Retinal pigment epithelial cell (primary cell): ENCODE measurements at regions not wholly inside any gene's neighbourhood (a gene's known extent, or its start where the extent isn't known, plus 50 kb on each side); places are given as distances from the start of the nearest gene placed in this dataset.

Experiments used
- DNase-seq: peaks from one replicate; pipeline ENCODE4 v3.0.0-alpha.2; 2010; ENCODE audit warnings: low read depth
- H3K4me3 ChIP-seq: 2 replicates; pipeline ENCODE4 v1.5.1; 2011; ENCODE audit warnings: mild to moderate bottlenecking, low read length, control low read depth, moderate library complexity
- CTCF ChIP-seq: conservative IDR thresholded peaks from 2 replicates; pipeline ENCODE4 v1.5.1; 2011; ENCODE audit warnings: low read depth, low read length, control low read depth, inconsistent platforms

DNA sequence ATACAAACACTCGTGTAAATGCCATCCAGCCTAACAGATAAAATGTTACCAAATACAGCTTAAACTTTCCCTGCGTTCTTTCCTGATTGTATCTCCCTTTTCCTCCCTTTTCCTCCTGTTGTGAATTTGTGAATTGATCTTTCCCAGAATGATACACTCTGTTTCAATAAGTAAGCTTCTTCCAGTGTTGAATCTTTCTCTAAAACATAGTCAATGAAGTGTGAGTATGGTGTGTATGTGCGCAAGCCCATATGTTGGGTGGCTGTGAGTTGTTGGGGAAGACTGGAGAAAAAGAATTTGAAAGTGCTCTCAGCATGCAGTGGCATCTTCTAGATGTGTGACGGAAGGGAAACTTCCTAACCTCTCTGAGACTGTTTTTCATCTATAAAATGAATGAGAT is 143.1 kb upstream of the KLF4 start:
- no peak for TF ChIP-seq CTCF
- no peak for DNase-seq
- H3K4me3 ChIP-seq: no peak overlapping the region

DNA sequence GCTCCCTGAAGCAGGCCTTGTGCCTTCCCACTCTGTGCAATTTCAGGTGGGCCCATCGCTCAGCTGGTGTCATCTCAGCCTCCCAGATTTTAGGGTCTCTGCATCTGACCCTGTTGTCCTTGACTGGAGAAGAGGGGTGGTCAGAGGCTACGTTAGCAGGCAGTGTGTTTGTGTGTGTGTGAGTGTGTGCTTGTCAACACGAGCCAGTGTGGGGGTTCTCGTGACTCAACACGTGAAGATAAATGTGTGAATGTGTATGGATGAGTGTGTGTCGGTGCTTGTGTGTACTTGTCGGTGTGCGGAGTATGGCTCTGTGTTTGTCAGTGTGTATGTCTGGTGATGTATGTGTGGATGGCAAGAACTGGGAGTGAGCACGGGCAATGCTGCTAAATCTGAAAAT is 142.6 kb upstream of the KLF4 start:
- no peak for TF ChIP-seq CTCF
- no peak for DNase-seq
- H3K4me3 ChIP-seq: no peak overlapping the region

- TF ChIP-seq CTCF: no peak
- no peak overlapping the region for H3K4me3 ChIP-seq
- no peak for DNase-seq
These were observed 142.2 kb upstream of the KLF4 start for GRCh38 chr9:107631788-107632187.

DNA sequence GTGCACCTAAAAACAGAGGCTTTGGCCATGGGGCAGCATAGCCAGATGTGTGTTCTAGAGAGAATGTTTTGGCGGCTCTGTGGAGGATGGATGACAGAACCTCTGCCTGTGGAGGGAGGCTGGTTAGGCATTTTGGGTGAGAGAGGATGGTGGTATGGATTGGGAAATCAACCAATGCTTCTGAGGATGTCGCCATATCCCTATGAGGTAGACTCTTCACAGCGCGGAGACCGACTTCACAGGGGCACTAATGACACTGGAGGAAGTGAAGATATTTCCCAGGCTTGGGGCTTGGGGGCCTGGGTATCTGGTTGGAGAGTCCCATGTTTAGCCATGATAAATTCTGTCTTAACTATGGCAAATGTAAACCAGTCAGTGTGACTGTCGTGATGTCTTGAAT is 140.6 kb upstream of the KLF4 start:
- TF ChIP-seq CTCF: no peak
- DNase-seq: no peak
- no peak overlapping the region for H3K4me3 ChIP-seq

GRCh38 chr9:107628444-107628843 is 138.9 kb upstream of the KLF4 start:
- DNase-seq: no peak
- H3K4me3 ChIP-seq: no peak overlapping the region
- no peak for TF ChIP-seq CTCF

DNA sequence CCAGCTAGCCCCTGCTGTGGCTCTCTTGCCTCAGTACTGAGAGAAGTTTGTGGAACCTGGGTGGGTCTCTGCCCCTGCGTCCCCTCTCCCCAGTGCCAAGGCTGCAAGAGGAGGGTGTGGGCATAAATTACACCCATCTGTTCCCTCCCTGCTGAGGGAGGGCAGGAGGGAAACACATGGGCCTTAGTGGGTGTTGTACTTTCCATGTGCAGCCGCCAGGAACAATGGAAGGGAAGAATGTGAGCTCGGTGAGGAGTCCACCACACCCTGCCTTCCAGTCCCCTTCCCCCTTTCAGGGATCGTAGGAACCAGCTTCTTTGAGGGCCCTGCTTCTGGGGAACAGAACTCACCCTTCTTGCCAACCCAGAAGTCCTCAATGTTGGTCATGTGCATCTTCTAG is 138.2 kb upstream of the KLF4 start:
- DNase-seq: no peak
- no peak for TF ChIP-seq CTCF
- no peak overlapping the region for H3K4me3 ChIP-seq

GRCh38 chr9:107626118-107626517 is 136.5 kb upstream of the KLF4 start:
- no peak overlapping the region for H3K4me3 ChIP-seq
- TF ChIP-seq CTCF: no peak
- DNase-seq: no peak
